GM23338 (cell line): ENCODE measurements at regions not wholly inside any gene's neighbourhood (a gene's known extent, or its start where the extent isn't known, plus 50 kb on each side); places are given as distances from the start of the nearest gene placed in this dataset.

Source experiments
- ATAC-seq: fragments of 200-7000 bp; cut with Tn5 transposase; 3 replicates; pipeline ENCODE4 v1.9.1; 2020
- DNase-seq: peaks from one replicate; pipeline ENCODE4 v3.0.0-alpha.2; 2015; ENCODE audit warnings: low spot score
- H2AFZ ChIP-seq: fragments of 200-600 bp; sonication (generic); 2 replicates; pipeline ENCODE4 v1.8.0; 2016; ENCODE audit warnings: antibody characterized with exemption, mild to moderate bottlenecking, moderate library complexity
- H3F3A ChIP-seq: fragments of 200-600 bp; sonication (generic); replicated peaks from 2 replicates; pipeline ENCODE4 v1.8.0; 2017; ENCODE audit warnings: antibody characterized with exemption, mixed run types, low read depth
- H3K27ac ChIP-seq: fragments of 200-600 bp; sonication (generic); 2 replicates; pipeline ENCODE4 v1.6.1; 2016; ENCODE audit warnings: low read depth
- H3K27me3 ChIP-seq: fragments of 200-600 bp; sonication (generic); 2 replicates; pipeline ENCODE4 v1.8.0; 2016; ENCODE audit warnings: mild to moderate bottlenecking, mixed run types, moderate library complexity; ENCODE audit not compliant: insufficient read depth
- H3K36me3 ChIP-seq: fragments of 200-600 bp; sonication (generic); 2 replicates; pipeline ENCODE4 v1.8.0; 2016; ENCODE audit warnings: mild to moderate bottlenecking; ENCODE audit not compliant: insufficient read depth
- H3K4me1 ChIP-seq: fragments of 200-600 bp; sonication (generic); 2 replicates; pipeline ENCODE4 v1.8.0; 2016; ENCODE audit warnings: mild to moderate bottlenecking, moderate library complexity; ENCODE audit not compliant: insufficient read depth
- H3K4me2 ChIP-seq: fragments of 200-600 bp; sonication (generic); 2 replicates; pipeline ENCODE4 v1.7.1; 2017; ENCODE audit warnings: mixed run types
- H3K4me3 ChIP-seq: fragments of 200-600 bp; sonication (generic); 2 replicates; pipeline ENCODE4 v1.6.1; 2016; ENCODE audit warnings: mixed run types
- H3K79me2 ChIP-seq: fragments of 200-600 bp; sonication (generic); replicated peaks from 2 replicates; pipeline ENCODE4 v1.8.0; 2017; ENCODE audit warnings: mild to moderate bottlenecking; ENCODE audit not compliant: insufficient read depth
- H3K9me2 ChIP-seq: fragments of 200-600 bp; sonication (generic); 2 replicates; pipeline ENCODE4 v1.8.0; 2017; ENCODE audit not compliant: insufficient read depth
- H4K20me1 ChIP-seq: fragments of 200-600 bp; sonication (generic); replicated peaks from 2 replicates; pipeline ENCODE4 v1.8.0; 2017; ENCODE audit warnings: mild to moderate bottlenecking; ENCODE audit not compliant: insufficient read depth
- H3K27ac Mint-ChIP-seq: 2 replicates; pipeline ENCODE4 v1.8.0; 2020; ENCODE audit warnings: inconsistent platforms, mild to moderate bottlenecking, moderate library complexity, mixed read lengths
- H3K27me3 Mint-ChIP-seq: 3 replicates; pipeline ENCODE4 v1.8.0; 2022; ENCODE audit warnings: low read depth, mild to moderate bottlenecking, moderate library complexity, mixed read lengths, inconsistent platforms; ENCODE audit not compliant: insufficient read depth, poor library complexity
- H3K36me3 Mint-ChIP-seq: 3 replicates; pipeline ENCODE4 v1.8.0; 2021; ENCODE audit warnings: low read depth, mild to moderate bottlenecking, inconsistent platforms, moderate library complexity, mixed read lengths
- H3K4me1 Mint-ChIP-seq: 3 replicates; pipeline ENCODE4 v1.8.0; 2020; ENCODE audit warnings: mild to moderate bottlenecking, inconsistent platforms, mixed read lengths
- H3K4me3 Mint-ChIP-seq: 3 replicates; pipeline ENCODE4 v1.8.0; 2021; ENCODE audit warnings: moderate library complexity, mild to moderate bottlenecking, inconsistent platforms, mixed read lengths
- H3K9me3 Mint-ChIP-seq: 3 replicates; pipeline ENCODE4 v1.8.0; 2020; ENCODE audit warnings: moderate library complexity, mild to moderate bottlenecking, inconsistent platforms, mixed read lengths
- CREB1 ChIP-seq: fragments of 250-450 bp; sonication (Bioruptor Pico); IDR thresholded peaks from 2 replicates; pipeline ENCODE4 v1.5.0; 2020; ENCODE audit warnings: low read depth, mild to moderate bottlenecking, moderate library complexity
- ETS1 ChIP-seq: IDR thresholded peaks from 2 replicates; pipeline ENCODE4 v1.6.1; 2016; ENCODE audit warnings: antibody characterized with exemption
- EZH2 ChIP-seq: fragments of 200-600 bp; sonication (generic); IDR thresholded peaks from one replicate; pipeline ENCODE4 v1.8.0; 2017; ENCODE audit warnings: antibody characterized with exemption, mild to moderate bottlenecking, low read depth; ENCODE audit not compliant: unreplicated experiment
- EZH2phosphoT487 ChIP-seq: fragments of 200-600 bp; sonication (generic); IDR thresholded peaks from one replicate; pipeline ENCODE4 v1.8.1; 2018; ENCODE audit warnings: antibody characterized with exemption; ENCODE audit not compliant: unreplicated experiment
- JUNB ChIP-seq: IDR thresholded peaks from one replicate; pipeline ENCODE4 v1.6.1; 2016; ENCODE audit warnings: antibody characterized with exemption; ENCODE audit not compliant: unreplicated experiment
- NANOG ChIP-seq: IDR thresholded peaks from 2 replicates; pipeline ENCODE4 v1.6.1; 2016; ENCODE audit warnings: antibody characterized with exemption, borderline replicate concordance
- REST ChIP-seq: IDR thresholded peaks from one replicate; pipeline ENCODE4 v1.6.1; 2018; ENCODE audit warnings: antibody characterized with exemption; ENCODE audit not compliant: unreplicated experiment
- STAT1 ChIP-seq: IDR thresholded peaks from one replicate; pipeline ENCODE4 v1.6.1; 2016; ENCODE audit warnings: antibody characterized with exemption; ENCODE audit not compliant: unreplicated experiment
- ZNF114 ChIP-seq: fragments of 250-450 bp; sonication (Bioruptor Pico); IDR thresholded peaks from 2 replicates; pipeline ENCODE4 v1.5.0; 2020; ENCODE audit warnings: mild to moderate bottlenecking, moderate library complexity
- ZNF331 ChIP-seq: fragments of 250-450 bp; sonication (Bioruptor Pico); IDR thresholded peaks from 2 replicates; pipeline ENCODE4 v1.5.0; 2020; ENCODE audit warnings: low read depth, mild to moderate bottlenecking, moderate library complexity
- ZNF462 ChIP-seq: fragments of 250-450 bp; sonication (Bioruptor Pico); IDR thresholded peaks from 2 replicates; pipeline ENCODE4 v1.5.0; 2020; ENCODE audit warnings: mild to moderate bottlenecking, moderate library complexity

GRCh38 chr2:45312275-45312674 is 298.8 kb downstream of the SRBD1 start (continued):
- TF ChIP-seq ETS1 (no peak), EZH2phosphoT487 (no peak), ZNF331 (CRISPR knock-in tag) (no peak)

GRCh38 chr2:45311559-45311958 is 299.5 kb downstream of the SRBD1 start:
- no peaks in the 10 kb centered on the region for H3K79me2 ChIP-seq
- H3K27ac ChIP-seq = no peak overlapping the region
- H3K4me1 ChIP-seq = no peaks in the 10 kb centered on the region
- H3K36me3 ChIP-seq = no peaks in the 10 kb centered on the region
- H3K4me3 Mint-ChIP-seq = no peak overlapping the region
- peaks cover 13% of the 10 kb centered on the region for H3K9me3 Mint-ChIP-seq
- no peaks in the 10 kb centered on the region for H3K27me3 ChIP-seq
- no peak for DNase-seq
- no peak overlapping the region for H3K4me2 ChIP-seq
- no peak for ATAC-seq
- no peaks in the 10 kb centered on the region for H3K36me3 Mint-ChIP-seq
- no peak overlapping the region for H3K4me3 ChIP-seq
- H2AFZ ChIP-seq = no peak overlapping the region
- H3K27ac Mint-ChIP-seq = no peak overlapping the region
- no peaks in the 10 kb centered on the region for H3K27me3 Mint-ChIP-seq
- peaks cover 3% of the 10 kb centered on the region; the same call in 2 of the 3 replicates for H3K4me1 Mint-ChIP-seq
- TF ChIP-seq EZH2 (no peak), STAT1 (no peak), CREB1 (CRISPR knock-in tag) (no peak), ZNF114 (CRISPR knock-in tag) (no peak), NANOG (no peak)
- peaks cover 4% of the 10 kb centered on the region; the same call in 1 of the 2 replicates for H3K9me2 ChIP-seq
- H3F3A ChIP-seq = no peaks in the 10 kb centered on the region
- H4K20me1 ChIP-seq = no peaks in the 10 kb centered on the region

- no peaks in the 10 kb centered on the region for H3K36me3 ChIP-seq
- H3K27ac ChIP-seq = no peak overlapping the region
- H3K4me2 ChIP-seq = no peak overlapping the region
- no peaks in the 10 kb centered on the region for H4K20me1 ChIP-seq
- H3K79me2 ChIP-seq = no peaks in the 10 kb centered on the region
- Mint-ChIP-seq H3K4me1 (peaks cover 6% of the 10 kb centered on the region), H3K4me3 (no peak overlapping the region), H3K27ac (no peak overlapping the region), H3K27me3 (peaks cover 4% of the 10 kb centered on the region), H3K36me3 (no peaks in the 10 kb centered on the region; the same call in 2 of the 3 replicates), H3K9me3 (peaks cover 12% of the 10 kb centered on the region)
- no peaks in the 10 kb centered on the region for H3K27me3 ChIP-seq
- H3K4me1 ChIP-seq = no peaks in the 10 kb centered on the region
- H3K9me2 ChIP-seq = no peaks in the 10 kb centered on the region
- H3F3A ChIP-seq = no peaks in the 10 kb centered on the region
- ATAC-seq = no peak
- no peak for DNase-seq
- TF ChIP-seq EZH2phosphoT487 (no peak), JUNB (no peak), ZNF331 (CRISPR knock-in tag) (no peak), EZH2 (no peak), ZNF462 (CRISPR knock-in tag) (no peak), REST (no peak)
- H3K4me3 ChIP-seq = no peak overlapping the region
- H2AFZ ChIP-seq = peak overlapping the region; percentile 47; the same call in 1 of the 2 replicates
These were observed 297.9 kb upstream of the SIX2 start for GRCh38 chr2:45307147-45307546.
